ENCODE measurements at regions not wholly inside any gene's neighbourhood (a gene's known extent, or its start where the extent isn't known, plus 50 kb on each side); places are given as distances from the start of the nearest gene placed in this dataset.
A peak's percentile ranks its signal among the peaks of the same experiment; 100 is the strongest.
"Not testable (repeated sequence)": the region's sequence is repeated elsewhere in the genome, so short reads cannot be mapped to it uniquely, and the experiment has no call there.

DNA sequence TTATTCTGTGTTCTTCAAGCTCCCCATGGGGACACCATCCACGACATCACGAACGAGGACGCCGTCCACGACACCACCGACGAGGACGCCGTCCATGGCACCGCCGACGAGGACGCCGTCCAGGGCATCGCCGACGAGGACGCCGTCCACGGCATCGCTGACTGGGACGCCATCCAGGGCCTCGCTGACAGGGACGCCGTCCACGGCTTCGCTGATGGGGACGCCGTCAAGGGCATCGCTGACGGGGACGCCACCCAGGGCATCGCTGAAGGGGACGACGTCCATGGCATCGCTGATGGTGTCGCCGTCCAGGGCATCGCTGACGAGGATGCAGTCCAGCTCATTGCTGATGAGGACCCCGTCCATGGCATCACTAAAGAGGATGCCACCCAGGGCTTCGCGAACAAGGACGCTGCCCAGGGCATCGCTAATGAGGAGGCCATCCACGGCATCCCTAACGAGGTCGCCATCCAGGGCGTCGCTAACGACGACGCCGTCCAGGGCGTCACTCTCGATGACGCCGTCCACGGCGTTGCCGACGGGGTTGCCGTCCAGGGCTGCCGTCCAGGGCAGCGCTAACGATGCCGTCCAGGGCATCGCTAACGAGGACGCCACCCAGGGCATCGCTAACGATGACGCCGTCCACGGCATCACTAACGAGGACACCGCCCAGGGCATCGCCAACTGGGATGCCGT, 949.2 kb downstream of the TUBA3C start:
- ATAC-seq (ENCODE audit: low FRiP score) (no peak), DNase-seq (ENCODE audit: low spot score) (no peak)
- no peak for TF ChIP-seq CTCF (IDR thresholded peaks at IDR 0.05)

- not testable (repeated sequence) for ATAC-seq (ENCODE audit: low FRiP score); DNase-seq (ENCODE audit: low spot score)
Observed at GRCh38 chr13:18224411-18224810, 957.2 kb downstream of the TUBA3C start.

- not testable (repeated sequence) for ATAC-seq (ENCODE audit: low FRiP score)
Observed at GRCh38 chr13:18214689-18215088, 966.9 kb downstream of the TUBA3C start.

DNA sequence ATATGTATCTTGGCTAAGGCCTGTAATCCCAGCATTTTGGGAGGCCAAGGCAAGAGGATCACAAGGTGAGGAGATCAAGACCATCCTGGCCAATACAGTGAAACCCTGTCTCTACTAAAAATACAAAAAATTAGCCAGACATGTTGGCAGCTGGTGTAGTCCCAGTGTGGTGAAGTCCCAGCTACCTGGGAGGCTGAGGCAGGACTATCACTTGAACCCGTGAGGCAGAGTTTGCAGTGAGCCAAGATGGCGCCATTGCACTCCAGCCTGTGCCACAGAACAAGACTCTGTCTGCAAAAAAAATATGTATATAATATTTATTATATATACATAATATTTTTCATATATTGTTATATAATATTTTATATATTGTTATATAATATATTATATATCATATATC, 968.1 kb downstream of the TUBA3C start:
- not testable (repeated sequence) for DNase-seq (ENCODE audit: low spot score); ATAC-seq (ENCODE audit: low FRiP score)

More at GRCh38 chr13:18214689-18215088, 966.9 kb downstream of the TUBA3C start:
- DNase-seq (ENCODE audit: low spot score), result not testable (repeated sequence)

GRCh38 chr13:18212873-18213272, 968.8 kb downstream of the TUBA3C start:
- no peak for TF ChIP-seq CTCF (IDR thresholded peaks at IDR 0.05)
- DNase-seq (ENCODE audit: low spot score) (no peak), ATAC-seq (ENCODE audit: low FRiP score) (peak; percentile 84)

DNA sequence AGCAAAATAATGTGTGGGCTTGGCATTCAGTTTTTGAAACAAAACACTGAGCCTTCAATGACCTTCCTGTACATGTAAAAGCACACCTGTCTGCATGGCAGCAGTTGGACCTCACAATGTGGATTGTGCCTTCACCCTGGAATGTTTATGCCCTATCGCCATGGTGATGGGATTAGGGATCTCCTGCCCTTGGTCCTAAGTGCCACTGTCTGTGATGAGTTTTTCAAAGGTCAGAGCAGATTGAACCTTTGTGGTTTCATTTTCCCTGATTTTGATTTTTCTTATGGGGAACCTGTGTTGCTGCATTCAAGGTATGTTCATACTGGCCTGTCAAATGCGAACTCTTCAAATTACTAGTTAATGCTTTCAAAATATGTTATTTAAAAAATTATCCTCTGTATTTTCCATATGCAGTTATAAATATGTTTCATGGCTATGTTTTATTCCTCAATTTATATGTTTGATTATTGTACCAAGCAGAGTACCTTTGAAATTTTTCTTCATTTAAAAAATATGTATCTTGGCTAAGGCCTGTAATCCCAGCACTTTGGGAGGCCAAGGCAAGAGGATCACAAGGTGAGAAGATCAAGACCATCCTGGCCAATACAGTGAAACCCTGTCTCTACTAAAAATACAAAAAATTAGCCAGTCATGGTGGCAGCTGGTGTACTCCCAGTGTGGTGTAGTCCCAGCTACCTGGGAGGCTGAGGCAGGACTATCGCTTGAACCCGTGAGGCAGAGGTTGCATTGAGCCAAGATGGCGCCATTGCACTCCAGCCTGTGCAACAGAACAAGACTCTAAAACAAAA, 969.7 kb downstream of the TUBA3C start:
- DNase-seq (ENCODE audit: low spot score), result peak; percentile 35
- peak; percentile 89 for ATAC-seq (ENCODE audit: low FRiP score)

- not testable (repeated sequence) for DNase-seq (ENCODE audit: low spot score)
- peak; percentile 70 for ATAC-seq (ENCODE audit: low FRiP score)
Observed at GRCh38 chr13:18204614-18205178, 976.9 kb downstream of the TUBA3C start.

- ATAC-seq (ENCODE audit: low FRiP score); DNase-seq (ENCODE audit: low spot score): not testable (repeated sequence)
Observed at GRCh38 chr13:18195365-18195678, 986.3 kb downstream of the TUBA3C start.

DNA sequence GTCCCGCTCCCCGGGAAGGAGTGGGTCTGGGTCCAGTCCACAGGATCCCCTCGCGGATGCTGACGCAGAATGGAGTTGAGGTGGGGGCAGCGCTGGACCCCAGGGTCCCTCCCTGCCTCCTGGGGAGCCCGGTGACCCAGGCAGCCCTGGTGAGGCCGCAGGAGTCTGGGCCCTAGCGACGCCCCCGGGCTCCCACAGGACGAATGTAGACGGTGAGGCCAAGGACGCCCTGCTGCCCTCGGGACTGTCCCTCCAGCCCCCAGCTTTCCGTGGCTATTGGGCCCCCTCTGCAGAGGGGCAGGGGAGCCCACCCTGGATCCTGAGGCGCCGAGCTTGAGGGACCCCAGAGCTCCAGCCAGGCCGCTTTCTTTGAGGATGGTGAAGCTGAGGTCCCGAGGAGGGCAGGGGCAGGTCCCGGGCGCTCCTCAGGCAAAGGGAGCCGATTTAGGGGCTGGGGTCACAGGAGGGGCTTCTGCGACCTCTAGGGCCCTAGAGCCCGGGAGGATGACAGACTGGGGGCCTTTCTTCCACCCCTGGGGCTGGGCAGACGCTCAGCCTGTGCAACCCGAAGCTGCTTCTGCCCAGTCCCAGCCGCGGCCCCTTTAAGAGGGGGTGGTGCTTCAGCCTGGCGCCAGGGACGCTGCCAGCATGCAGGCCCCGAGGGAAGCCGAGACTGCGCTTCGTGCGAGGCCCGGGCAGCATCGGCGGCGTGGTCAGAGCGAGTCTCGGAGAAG, 986.8 kb downstream of the TUBA3C start:
- not testable (repeated sequence) for DNase-seq (ENCODE audit: low spot score)
- ATAC-seq (ENCODE audit: low FRiP score), result peak; percentile 21

GRCh38 chr13:18194104-18194503, 987.5 kb downstream of the TUBA3C start:
- ATAC-seq (ENCODE audit: low FRiP score); DNase-seq (ENCODE audit: low spot score): not testable (repeated sequence)

Measured in omental fat pad (tissue), 3 donors.